ENCODE measurements at regions not wholly inside any gene's neighbourhood (a gene's known extent, or its start where the extent isn't known, plus 50 kb on each side); places are given as distances from the start of the nearest gene placed in this dataset.
"Not testable (repeated sequence)": the region's sequence is repeated elsewhere in the genome, so short reads cannot be mapped to it uniquely, and the experiment has no call there.

- DNase-seq (ENCODE audit: low read depth) = not testable (repeated sequence)
These were observed 94.0 kb upstream of the NIPBL start for GRCh38 chr5:36782612-36783011.

- DNase-seq (ENCODE audit: low read depth) = no peak
These were observed 90.0 kb upstream of the NIPBL start for GRCh38 chr5:36786448-36787012.

GRCh38 chr5:36787365-36788093, 89.0 kb upstream of the NIPBL start:
- no peak for DNase-seq (ENCODE audit: low read depth)

- DNase-seq (ENCODE audit: low read depth) = peak; percentile 35
These were observed 85.7 kb upstream of the NIPBL start for GRCh38 chr5:36790847-36791246.

GRCh38 chr5:36792560-36793180, 83.9 kb upstream of the NIPBL start:
- DNase-seq (ENCODE audit: low read depth) = peak; percentile 61

GRCh38 chr5:36795366-36795765, 81.2 kb upstream of the NIPBL start:
- DNase-seq (ENCODE audit: low read depth) = no peak

- peak; percentile 87 for DNase-seq (ENCODE audit: low read depth)
These were observed 80.4 kb upstream of the NIPBL start for GRCh38 chr5:36796155-36796554.

GRCh38 chr5:36801523-36801922, 75.0 kb upstream of the NIPBL start:
- DNase-seq (ENCODE audit: low read depth) = no peak

GRCh38 chr5:36802187-36802586, 74.4 kb upstream of the NIPBL start:
- no peak for DNase-seq (ENCODE audit: low read depth)

- not testable (repeated sequence) for DNase-seq (ENCODE audit: low read depth)
These were observed 63.3 kb upstream of the NIPBL start for GRCh38 chr5:36813249-36813648.

- DNase-seq (ENCODE audit: low read depth) = no peak
These were observed 60.7 kb upstream of the NIPBL start for GRCh38 chr5:36815871-36816270.

- peak; percentile 1 for DNase-seq (ENCODE audit: low read depth)
These were observed 55.7 kb upstream of the NIPBL start for GRCh38 chr5:36820900-36821299.

GRCh38 chr5:36826694-36827093, 49.9 kb upstream of the NIPBL start:
- DNase-seq (ENCODE audit: low read depth) = no peak
